SJSA1 (cell line): ENCODE measurements at regions not wholly inside any gene's neighbourhood (a gene's known extent, or its start where the extent isn't known, plus 50 kb on each side); places are given as distances from the start of the nearest gene placed in this dataset.
"Not testable (repeated sequence)": the region's sequence is repeated elsewhere in the genome, so short reads cannot be mapped to it uniquely, and the experiment has no call there.

Experiments used
- DNase-seq, 2 experiments: peaks; one replicate each; pipeline ENCODE4 v3.0.0-alpha.2; 2015 to 2020; ENCODE audit warnings: low spot score in 2 of 2, low read depth in 1 of 2
- H3K27ac ChIP-seq: fragments of 250-450 bp; sonication (Bioruptor Pico); 2 replicates; pipeline ENCODE4 v1.5.1; 2020; ENCODE audit warnings: mild to moderate bottlenecking, moderate library complexity
- H3K27me3 ChIP-seq: fragments of 250-450 bp; sonication (Bioruptor Pico); replicated peaks from 2 replicates; pipeline ENCODE4 v1.5.1; 2020; ENCODE audit warnings: mild to moderate bottlenecking, moderate library complexity
- H3K36me3 ChIP-seq: fragments of 250-450 bp; sonication (Bioruptor Pico); 2 replicates; pipeline ENCODE4 v1.5.1; 2020; ENCODE audit warnings: mild to moderate bottlenecking
- H3K4me1 ChIP-seq: fragments of 250-450 bp; sonication (Bioruptor Pico); replicated peaks from 2 replicates; pipeline ENCODE4 v1.6.1; 2021; ENCODE audit warnings: mild to moderate bottlenecking
- H3K4me3 ChIP-seq: fragments of 250-450 bp; sonication (Bioruptor Pico); 2 replicates; pipeline ENCODE4 v1.5.1; 2020; ENCODE audit warnings: mild to moderate bottlenecking
- H3K9me3 ChIP-seq: fragments of 250-450 bp; sonication (Bioruptor Pico); replicated peaks from 2 replicates; pipeline ENCODE4 v1.5.1; 2020; ENCODE audit warnings: mild to moderate bottlenecking

DNA sequence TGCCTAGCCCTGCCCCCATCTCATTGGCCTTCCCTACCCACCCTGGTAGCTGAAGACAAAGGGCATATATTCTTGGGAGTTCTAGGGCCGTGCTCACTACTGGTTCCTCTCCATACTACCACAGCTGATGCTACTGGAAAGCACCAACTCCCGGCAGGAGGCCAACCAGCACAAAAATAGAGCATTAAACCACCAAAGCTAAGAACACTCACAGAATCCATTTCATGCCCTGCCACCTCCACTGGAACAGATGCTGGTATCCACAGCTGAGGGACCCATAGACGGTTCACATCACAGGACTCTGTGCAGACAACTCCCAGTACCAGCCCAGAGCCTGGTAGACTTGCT lies 170.4 kb downstream of the SEC23A start:
- H3K27ac ChIP-seq, H3K27me3 ChIP-seq, H3K36me3 ChIP-seq, H3K4me1 ChIP-seq, H3K9me3 ChIP-seq, DNase-seq, H3K4me3 ChIP-seq: not testable (repeated sequence)

GRCh38 chr14:38931969-38932652 lies 170.9 kb downstream of the SEC23A start:
- no peak for DNase-seq
- Histone ChIP-seq H3K36me3 (no peaks in the 10 kb centered on the region), H3K27ac (no peak overlapping the region), H3K4me3 (no peak overlapping the region), H3K4me1 (no peaks in the 10 kb centered on the region), H3K9me3 (no peaks in the 10 kb centered on the region), H3K27me3 (no peaks in the 10 kb centered on the region)

DNA sequence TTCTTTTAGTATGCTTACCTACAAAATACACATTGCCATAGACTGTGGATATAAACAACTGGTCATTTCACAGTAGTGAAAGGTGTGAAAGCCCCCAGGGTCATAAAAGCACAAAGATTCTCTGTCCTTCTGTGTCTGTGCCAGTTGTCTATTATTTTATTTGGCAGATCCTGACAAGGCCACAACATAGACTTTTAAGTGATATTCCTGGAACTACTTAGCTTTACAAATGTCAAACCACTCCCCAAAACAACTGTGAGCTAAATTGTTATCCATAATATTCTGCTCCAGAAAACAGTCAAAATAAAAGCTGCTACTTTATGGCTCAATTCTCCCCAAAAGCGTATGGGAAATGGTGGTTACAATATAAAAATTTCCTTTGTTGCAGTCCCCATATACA lies 172.1 kb downstream of the SEC23A start:
- no peak overlapping the region for H3K27ac ChIP-seq
- H3K36me3 ChIP-seq: no peaks in the 10 kb centered on the region
- H3K27me3 ChIP-seq: no peaks in the 10 kb centered on the region
- H3K4me3 ChIP-seq: no peak overlapping the region
- H3K9me3 ChIP-seq: no peaks in the 10 kb centered on the region
- DNase-seq: no peak
- H3K4me1 ChIP-seq: no peaks in the 10 kb centered on the region

DNA sequence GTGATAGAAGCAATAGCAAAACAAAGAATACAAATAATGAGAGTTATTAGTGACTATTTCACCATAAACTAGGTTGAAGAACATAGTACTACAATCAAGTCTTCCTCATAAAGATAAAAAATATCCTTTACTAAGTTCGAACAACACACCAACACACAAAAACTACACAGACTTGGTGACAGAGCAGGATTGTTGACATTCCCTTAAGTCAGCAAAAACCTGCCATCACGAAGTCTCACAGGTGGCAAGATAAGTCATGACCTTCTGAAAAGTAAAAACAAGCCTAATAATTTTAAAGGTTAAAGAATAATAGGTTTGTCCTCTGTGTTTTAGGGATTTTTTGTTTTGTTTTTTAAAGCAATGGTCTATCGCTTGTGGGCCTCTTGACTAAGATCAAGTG lies 173.0 kb downstream of the SEC23A start:
- no peak for DNase-seq

DNA sequence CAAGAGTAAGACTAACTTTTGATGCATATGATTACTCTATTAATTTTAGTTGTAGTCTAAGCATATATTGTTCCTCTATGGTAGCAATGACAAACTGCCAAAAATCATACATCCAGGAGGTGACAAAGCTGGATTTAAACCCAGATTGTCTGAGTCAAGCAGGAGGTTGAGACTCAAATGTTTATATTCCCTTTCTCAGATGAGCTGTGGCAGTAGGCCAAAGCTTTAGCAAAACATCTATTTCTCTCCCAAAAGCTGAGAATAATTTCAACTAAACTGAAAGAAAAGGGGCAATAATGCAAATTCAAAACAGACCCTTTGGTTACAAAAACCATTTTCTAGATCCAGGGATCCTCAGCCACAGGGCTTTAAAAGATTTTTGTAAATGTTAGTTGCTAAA lies 173.6 kb downstream of the SEC23A start:
- Histone ChIP-seq H3K36me3 (no peaks in the 10 kb centered on the region), H3K4me1 (no peaks in the 10 kb centered on the region), H3K4me3 (no peak overlapping the region), H3K9me3 (no peaks in the 10 kb centered on the region), H3K27ac (no peak overlapping the region), H3K27me3 (no peaks in the 10 kb centered on the region)
- no peak for DNase-seq

More for the DNA sequence above, 173.0 kb downstream of the SEC23A start:
- Histone ChIP-seq H3K4me3 (no peak overlapping the region), H3K9me3 (no peaks in the 10 kb centered on the region), H3K27ac (no peak overlapping the region), H3K36me3 (no peaks in the 10 kb centered on the region), H3K4me1 (no peaks in the 10 kb centered on the region), H3K27me3 (no peaks in the 10 kb centered on the region)

DNA sequence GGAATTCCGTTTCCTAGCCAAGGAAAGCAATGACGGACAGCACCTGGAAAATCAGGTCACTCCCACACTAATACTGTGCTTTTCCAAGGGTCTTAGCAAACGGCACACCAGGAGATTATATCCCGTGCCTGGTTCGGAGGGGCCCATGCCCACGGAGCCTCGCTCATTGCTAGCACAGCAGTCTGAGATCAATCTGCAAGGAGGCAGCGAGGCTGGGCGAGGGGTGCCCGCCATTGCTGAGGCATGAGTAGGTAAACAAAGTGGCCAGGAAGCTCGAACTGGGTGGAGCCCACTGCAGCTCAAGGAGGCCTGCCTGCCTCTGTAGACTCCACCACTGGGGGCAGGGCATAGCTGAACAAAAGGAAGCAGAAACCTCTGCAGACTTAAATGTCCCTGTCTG lies 181.1 kb downstream of the SEC23A start:
- not testable (repeated sequence) for H3K27me3 ChIP-seq, H3K4me3 ChIP-seq, H3K4me1 ChIP-seq, DNase-seq, H3K36me3 ChIP-seq, H3K27ac ChIP-seq, H3K9me3 ChIP-seq

GRCh38 chr14:38915125-38915524 lies 187.9 kb downstream of the SEC23A start:
- Histone ChIP-seq H3K4me3 (no peak overlapping the region), H3K9me3 (no peaks in the 10 kb centered on the region), H3K4me1 (no peaks in the 10 kb centered on the region), H3K27ac (no peak overlapping the region), H3K36me3 (no peaks in the 10 kb centered on the region), H3K27me3 (no peaks in the 10 kb centered on the region)
- DNase-seq: no peak

DNA sequence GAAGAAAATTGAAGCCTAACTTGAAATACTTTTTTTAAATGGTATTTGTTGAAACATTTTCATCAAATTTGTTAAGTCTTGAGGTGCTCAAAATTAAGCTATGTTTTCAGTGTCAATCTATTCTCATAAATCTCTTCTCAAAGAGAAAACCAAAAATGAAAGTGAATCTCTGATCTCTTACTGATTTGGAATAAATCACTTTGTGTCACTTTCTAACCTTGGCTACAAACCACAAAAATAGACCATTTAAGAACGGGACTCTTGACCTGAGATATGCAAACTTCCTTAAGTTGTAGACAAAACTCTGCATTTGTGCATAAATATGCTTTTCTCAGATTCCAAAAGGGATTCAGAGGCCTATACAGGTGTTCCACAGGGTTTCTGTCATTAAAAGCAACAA lies 192.9 kb downstream of the SEC23A start:
- no peak overlapping the region for H3K27ac ChIP-seq

GRCh38 chr14:38904959-38905358 lies 198.1 kb downstream of the SEC23A start:
- DNase-seq: no peak
- H3K27ac ChIP-seq: no peak overlapping the region
- no peaks in the 10 kb centered on the region for H3K4me1 ChIP-seq
- H3K9me3 ChIP-seq: no peaks in the 10 kb centered on the region
- H3K4me3 ChIP-seq: no peak overlapping the region
- no peaks in the 10 kb centered on the region for H3K36me3 ChIP-seq
- no peaks in the 10 kb centered on the region for H3K27me3 ChIP-seq

More for the DNA sequence above, 192.9 kb downstream of the SEC23A start:
- H3K4me3 ChIP-seq: no peak overlapping the region
- H3K36me3 ChIP-seq: no peaks in the 10 kb centered on the region
- no peaks in the 10 kb centered on the region for H3K4me1 ChIP-seq
- no peaks in the 10 kb centered on the region for H3K27me3 ChIP-seq
- no peak for DNase-seq
- no peaks in the 10 kb centered on the region for H3K9me3 ChIP-seq

GRCh38 chr14:38901791-38902190 lies 201.2 kb downstream of the SEC23A start:
- Histone ChIP-seq H3K4me3 (no peak overlapping the region), H3K27ac (no peak overlapping the region), H3K36me3 (no peaks in the 10 kb centered on the region), H3K9me3 (no peaks in the 10 kb centered on the region), H3K27me3 (no peaks in the 10 kb centered on the region), H3K4me1 (no peaks in the 10 kb centered on the region)
- no peak for DNase-seq

- H3K4me3 ChIP-seq: no peak overlapping the region
- no peak overlapping the region for H3K27ac ChIP-seq
- no peaks in the 10 kb centered on the region for H3K36me3 ChIP-seq
- no peaks in the 10 kb centered on the region for H3K9me3 ChIP-seq
- H3K4me1 ChIP-seq: no peaks in the 10 kb centered on the region
- DNase-seq: no peak
- H3K27me3 ChIP-seq: no peaks in the 10 kb centered on the region
Measured at GRCh38 chr14:38900887-38901286, 202.1 kb downstream of the SEC23A start.

DNA sequence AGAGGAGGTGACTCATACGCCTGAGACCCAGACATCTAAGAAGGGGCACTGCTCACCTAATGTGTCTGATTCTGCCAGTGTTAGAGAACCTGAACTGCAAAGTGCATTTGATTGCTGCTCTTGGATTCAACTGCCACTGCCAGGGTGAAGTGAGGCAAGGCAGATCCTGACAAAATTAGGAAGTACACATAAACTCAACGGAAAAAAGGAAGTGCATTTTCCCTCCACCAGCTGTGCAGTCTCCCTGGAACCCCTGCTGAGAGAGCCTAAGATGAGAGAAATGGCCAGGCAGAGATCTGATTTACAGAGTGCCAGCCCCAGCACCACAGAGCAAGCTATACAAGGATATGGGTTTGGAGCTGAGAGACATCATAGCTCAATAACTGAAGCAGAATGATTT lies 215.3 kb downstream of the SEC23A start:
- no peak overlapping the region for H3K27ac ChIP-seq
- H3K36me3 ChIP-seq: no peaks in the 10 kb centered on the region
- H3K4me3 ChIP-seq: no peak overlapping the region
- no peak for DNase-seq
- no peaks in the 10 kb centered on the region for H3K4me1 ChIP-seq
- no peaks in the 10 kb centered on the region for H3K9me3 ChIP-seq
- H3K27me3 ChIP-seq: no peaks in the 10 kb centered on the region

DNA sequence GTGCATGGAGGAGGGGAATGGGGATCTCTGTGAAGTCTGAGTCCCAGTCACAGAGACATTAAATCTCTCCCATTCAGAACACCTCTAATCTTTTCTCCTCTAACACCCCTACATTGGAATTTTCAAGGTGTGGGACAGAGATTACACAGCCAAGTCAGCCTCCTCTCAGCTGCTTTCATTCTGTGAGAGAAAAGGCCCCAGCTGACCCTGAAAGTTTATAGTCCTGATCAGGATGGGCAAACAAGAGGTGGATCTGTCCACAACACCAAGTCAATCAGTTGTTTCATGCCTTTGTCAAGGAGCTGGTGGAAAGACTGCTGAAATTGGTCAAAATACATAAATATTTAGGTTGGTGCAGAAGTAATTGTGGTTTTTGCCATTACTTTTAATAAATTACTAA lies 218.9 kb downstream of the SEC23A start:
- H3K4me1 ChIP-seq: no peaks in the 10 kb centered on the region; the same call in 1 of the 2 replicates
- H3K4me3 ChIP-seq: no peak overlapping the region
- H3K27me3 ChIP-seq: no peaks in the 10 kb centered on the region
- H3K27ac ChIP-seq: no peak overlapping the region
- no peaks in the 10 kb centered on the region for H3K9me3 ChIP-seq
- no peak for DNase-seq
- no peaks in the 10 kb centered on the region for H3K36me3 ChIP-seq

DNA sequence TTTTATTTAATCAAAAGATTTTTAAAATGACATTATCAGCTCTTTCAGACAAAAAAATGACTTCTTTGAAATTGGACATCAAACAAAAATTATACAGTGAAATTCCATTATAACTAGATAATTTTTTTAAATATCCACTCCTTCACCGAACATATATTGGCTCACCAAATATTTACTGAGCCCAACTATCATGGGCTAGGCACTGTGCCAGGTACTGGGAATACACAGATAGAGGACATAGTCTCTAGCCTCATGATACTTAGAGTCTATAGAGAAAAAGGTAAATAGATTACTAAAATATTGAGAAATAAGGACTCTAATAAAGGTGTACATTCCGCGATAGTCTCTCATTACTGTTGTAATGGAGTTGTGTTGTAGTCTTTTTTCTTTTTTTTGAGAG lies 219.9 kb downstream of the SEC23A start:
- Histone ChIP-seq H3K4me3 (no peak overlapping the region), H3K36me3 (no peaks in the 10 kb centered on the region), H3K4me1 (no peaks in the 10 kb centered on the region; the same call in 1 of the 2 replicates), H3K27ac (no peak overlapping the region), H3K27me3 (no peaks in the 10 kb centered on the region), H3K9me3 (no peaks in the 10 kb centered on the region)
- no peak for DNase-seq

GRCh38 chr14:38882533-38882932 lies 220.5 kb downstream of the SEC23A start:
- H3K27me3 ChIP-seq: no peaks in the 10 kb centered on the region
- H3K4me1 ChIP-seq: no peaks in the 10 kb centered on the region; the same call in 1 of the 2 replicates
- no peak overlapping the region for H3K4me3 ChIP-seq
- no peaks in the 10 kb centered on the region for H3K36me3 ChIP-seq
- no peaks in the 10 kb centered on the region for H3K9me3 ChIP-seq
- peak in 1 of 2 experiments; percentile 4 for DNase-seq
- H3K27ac ChIP-seq: no peak overlapping the region
